Ascending aorta (tissue), 2 donors: ENCODE measurements at regions not wholly inside any gene's neighbourhood (a gene's known extent, or its start where the extent isn't known, plus 50 kb on each side); places are given as distances from the start of the nearest gene placed in this dataset.

Experiments
- DNase-seq, 2 donors: peaks; one replicate each; pipeline ENCODE4 v3.0.0-alpha.2; 2019; ENCODE audit warnings: low spot score in 2 of 2
- H3K27ac ChIP-seq, 2 donors: fragments of 200-600 bp; sonication (generic); one replicate each; pipeline ENCODE4 v1.5.1; 2016 to 2017; ENCODE audit warnings: mild to moderate bottlenecking in 1 of 2
- H3K27me3 ChIP-seq: fragments of 200-600 bp; sonication (generic); one replicate; pipeline ENCODE4 v1.5.1; 2017
- H3K36me3 ChIP-seq, 2 donors: fragments of 200-600 bp; sonication (generic); one replicate each; pipeline ENCODE4 v1.5.1; 2016
- H3K4me1 ChIP-seq, 2 donors: fragments of 200-600 bp; sonication (generic); one replicate each; pipeline ENCODE4 v1.5.1; 2016 to 2017; ENCODE audit warnings: mild to moderate bottlenecking in 1 of 2
- H3K4me3 ChIP-seq, 2 donors: fragments of 200-600 bp; sonication (generic); one replicate each; pipeline ENCODE4 v1.5.1; 2016 to 2017; ENCODE audit warnings: mild to moderate bottlenecking in 1 of 2
- H3K9me3 ChIP-seq, 2 donors: fragments of 200-600 bp; sonication (generic); one replicate each; pipeline ENCODE4 v1.5.1; 2016
- CTCF ChIP-seq, 3 experiments: fragments of 200-600 bp in 2 of 3; fragments of 450-650 bp in 1 of 3; sonication (generic) in 2 of 3; IDR thresholded peaks; one replicate each; pipeline ENCODE4 v1.5.1; 2016 to 2019; ENCODE audit warnings: antibody characterized with exemption in 3 of 3, mild to moderate bottlenecking in 1 of 3, moderate library complexity in 1 of 3
- intact Hi-C: fragments of 100-400 bp; cut with DNase I; formaldehyde crosslinking; loops from one replicate; pipeline ENCODE4 v1.15.1; 2023

GRCh38 chr18:46387441-46388131 lies 269.4 kb downstream of the LOXHD1 start:
- H3K27me3 ChIP-seq = no peaks in the 10 kb centered on the region
- DNase-seq = no peak
- peaks cover 0 to 14% of the 10 kb centered on the region in 2 donors for H3K4me1 ChIP-seq
- H3K4me3 ChIP-seq = no peak overlapping the region
- no peak for TF ChIP-seq CTCF (IDR thresholded peaks at IDR 0.05)
- H3K36me3 ChIP-seq = no peaks in the 10 kb centered on the region
- intact Hi-C loops = no loop called here
- no peaks in the 10 kb centered on the region for H3K9me3 ChIP-seq
- peak overlapping the region; percentile 37 to 56 for H3K27ac ChIP-seq

GRCh38 chr18:46388286-46388685 lies 268.7 kb downstream of the LOXHD1 start:
- no peak for TF ChIP-seq CTCF (IDR thresholded peaks at IDR 0.05)
- no peaks in the 10 kb centered on the region for H3K36me3 ChIP-seq
- H3K27ac ChIP-seq = no peak overlapping the region
- H3K27me3 ChIP-seq = no peaks in the 10 kb centered on the region
- no peak overlapping the region for H3K4me3 ChIP-seq
- intact Hi-C loops = no loop called here
- DNase-seq = no peak
- peaks cover 0 to 14% of the 10 kb centered on the region in 2 donors for H3K4me1 ChIP-seq
- H3K9me3 ChIP-seq = no peaks in the 10 kb centered on the region

GRCh38 chr18:46392576-46392975 lies 264.4 kb downstream of the LOXHD1 start:
- no peak for DNase-seq
- H3K9me3 ChIP-seq = no peaks in the 10 kb centered on the region
- intact Hi-C loops = no loop called here
- peaks cover 0 to 5% of the 10 kb centered on the region in 2 donors for H3K4me1 ChIP-seq
- TF ChIP-seq CTCF (IDR thresholded peaks at IDR 0.05) = no peak
- no peak overlapping the region for H3K27ac ChIP-seq
- no peak overlapping the region for H3K4me3 ChIP-seq
- no peaks in the 10 kb centered on the region for H3K27me3 ChIP-seq
- no peaks in the 10 kb centered on the region for H3K36me3 ChIP-seq

GRCh38 chr18:46393230-46393629 lies 263.8 kb downstream of the LOXHD1 start:
- no peak overlapping the region for H3K27ac ChIP-seq
- no peaks in the 10 kb centered on the region for H3K9me3 ChIP-seq
- no peak for TF ChIP-seq CTCF (IDR thresholded peaks at IDR 0.05)
- no peaks in the 10 kb centered on the region for H3K36me3 ChIP-seq
- no peak overlapping the region for H3K4me3 ChIP-seq
- intact Hi-C loops = no loop called here
- DNase-seq = no peak
- H3K27me3 ChIP-seq = no peaks in the 10 kb centered on the region
- no peaks in the 10 kb centered on the region for H3K4me1 ChIP-seq

- no peak for TF ChIP-seq CTCF (IDR thresholded peaks at IDR 0.05)
- H3K36me3 ChIP-seq = no peaks in the 10 kb centered on the region
- DNase-seq = no peak
- no peaks in the 10 kb centered on the region for H3K9me3 ChIP-seq
- intact Hi-C loops = no loop called here
- no peak overlapping the region for H3K27ac ChIP-seq
- no peaks in the 10 kb centered on the region for H3K4me1 ChIP-seq
- no peak overlapping the region for H3K4me3 ChIP-seq
- H3K27me3 ChIP-seq = no peaks in the 10 kb centered on the region
Measured at GRCh38 chr18:46393961-46394360, 263.1 kb downstream of the LOXHD1 start.

GRCh38 chr18:46395795-46396194 lies 261.2 kb downstream of the LOXHD1 start:
- H3K4me3 ChIP-seq = no peak overlapping the region
- no peak overlapping the region for H3K27ac ChIP-seq
- H3K9me3 ChIP-seq = no peaks in the 10 kb centered on the region
- DNase-seq = no peak
- no peaks in the 10 kb centered on the region for H3K27me3 ChIP-seq
- intact Hi-C loops = no loop called here
- no peak for TF ChIP-seq CTCF (IDR thresholded peaks at IDR 0.05)
- no peaks in the 10 kb centered on the region for H3K4me1 ChIP-seq
- H3K36me3 ChIP-seq = no peaks in the 10 kb centered on the region
